Heart left ventricle (tissue), 16 donors: ENCODE measurements at regions not wholly inside any gene's neighbourhood (a gene's known extent, or its start where the extent isn't known, plus 50 kb on each side); places are given as distances from the start of the nearest gene placed in this dataset.
"Not testable (repeated sequence)": the region's sequence is repeated elsewhere in the genome, so short reads cannot be mapped to it uniquely, and the experiment has no call there.

Source experiments
- ATAC-seq, 4 donors: fragments of 200-7000 bp; cut with Tn5 transposase; one replicate each; pipeline ENCODE4 v1.9.1; 2020 to 2022; ENCODE audit warnings: moderate library complexity in 4 of 4, mild to moderate bottlenecking in 3 of 4, moderate number of reproducible peaks in 1 of 4
- DNase-seq, 5 donors: peaks; one replicate each; pipeline ENCODE4 v3.0.0-alpha.2; 2020
- H3K27ac ChIP-seq, 12 donors: fragments of 200-600 bp; sonication (generic) in 4 of 12; one replicate each; pipeline versions ENCODE4 v1.5.0 to v1.8.0; 2016 to 2022; ENCODE audit warnings: mild to moderate bottlenecking in 2 of 12
- H3K27me3 ChIP-seq, 9 donors: fragments of 200-600 bp; sonication (generic) in 2 of 9; one replicate each; pipeline versions ENCODE4 v1.5.1 to v1.8.0; 2016 to 2022; ENCODE audit warnings: mild to moderate bottlenecking in 3 of 9
- H3K36me3 ChIP-seq, 9 donors: fragments of 200-600 bp; sonication (generic) in 2 of 9; one replicate each; pipeline versions ENCODE4 v1.5.0 to v1.8.0; 2018 to 2022; ENCODE audit warnings: mild to moderate bottlenecking in 2 of 9
- H3K4me1 ChIP-seq, 12 donors: fragments of 200-600 bp; sonication (generic) in 4 of 12; one replicate each; pipeline versions ENCODE4 v1.5.0 to v1.8.0; 2016 to 2022; ENCODE audit warnings: mild to moderate bottlenecking in 3 of 12
- H3K4me3 ChIP-seq, 12 donors: fragments of 200-600 bp; sonication (generic) in 4 of 12; one replicate each; pipeline versions ENCODE4 v1.5.0 to v1.8.0; 2017 to 2022; ENCODE audit warnings: mild to moderate bottlenecking in 9 of 12, moderate library complexity in 4 of 12
- H3K9me3 ChIP-seq, 12 donors: fragments of 200-600 bp; sonication (generic) in 4 of 12; one replicate each; pipeline versions ENCODE4 v1.5.0 to v1.8.0; 2016 to 2022; ENCODE audit warnings: mild to moderate bottlenecking in 1 of 12
- POLR2A ChIP-seq, 2 donors: fragments of 450-650 bp; IDR thresholded peaks; one replicate each; pipeline ENCODE4 v1.6.1; 2017; ENCODE audit warnings: antibody characterized with exemption in 2 of 2, mild to moderate bottlenecking in 2 of 2, moderate library complexity in 2 of 2
- WGBS, 4 donors: extraction: QIAGEN DNeasy Blood & Tissue Kit in 2 of 4; methylation state at CpG; one replicate each; pipeline versions ENCODE4 v1.1.5 to v1.1.7; 2013 to 2018; 5-methylcytosine and 5-hydroxymethylcytosine counted together
- intact Hi-C, 10 donors: fragments of 100-400 bp; cut with DNase I; formaldehyde crosslinking; loops; one replicate each; pipeline versions ENCODE4 v1.11.1 to v1.14.2; 2022
- TF ChIP-seq, protein P1 (sequence below), 12 donors: fragments of 200-600 bp; sonication (generic) in 4 of 12; IDR thresholded peaks; one replicate each; pipeline versions ENCODE4 v1.5.0 to v1.8.0; 2018 to 2022; ENCODE audit warnings: antibody characterized with exemption in 12 of 12, mild to moderate bottlenecking in 5 of 12
- donor health status: ischemic (EF 13 %, LVEDD 7.1; RV severe dilation, severe dysfunction).
- donor health status: healthy with polysubstance abuse.
- donor health status: DM: no; HTN: yes; CAD: no.
- donor health status: DM: no; HTN: no; CAD: no.
- donor health status: ischemic (EF 25% LVEDD 6.9; RV normal size, moderate dysfunction).
- donor health status: ischemic (EF 25% LVEDD 5.7; RV mildly dilated, moderate dysfunction).
- donor health status: healthy.
- donor health status: DM: yes; HTN: yes; CAD: no.
- donor health status: ischemic (EF 35%, LVEDD 5.7; RV mildly dilated, moderate dysfunction).
- donor health status: nonischemic (EF 11% LVEDD 7.7; RV severe dilation, severe dysfunction).
- donor health status: DM: yes; HTN: yes; CAD: no.
- donor health status: PGD.
- donor health status: ischemic (EF 29% LVEDD 5.4; RV normal size, mild dysfunction).
- donor health status: nonischemic (EF 23%, LVEDD 6.1; RV moderate dilation, normal function).

GRCh38 chr14:48710133-48710532 is 876.0 kb downstream of the RPS29 start:
- TF ChIP-seq, protein P1, sequence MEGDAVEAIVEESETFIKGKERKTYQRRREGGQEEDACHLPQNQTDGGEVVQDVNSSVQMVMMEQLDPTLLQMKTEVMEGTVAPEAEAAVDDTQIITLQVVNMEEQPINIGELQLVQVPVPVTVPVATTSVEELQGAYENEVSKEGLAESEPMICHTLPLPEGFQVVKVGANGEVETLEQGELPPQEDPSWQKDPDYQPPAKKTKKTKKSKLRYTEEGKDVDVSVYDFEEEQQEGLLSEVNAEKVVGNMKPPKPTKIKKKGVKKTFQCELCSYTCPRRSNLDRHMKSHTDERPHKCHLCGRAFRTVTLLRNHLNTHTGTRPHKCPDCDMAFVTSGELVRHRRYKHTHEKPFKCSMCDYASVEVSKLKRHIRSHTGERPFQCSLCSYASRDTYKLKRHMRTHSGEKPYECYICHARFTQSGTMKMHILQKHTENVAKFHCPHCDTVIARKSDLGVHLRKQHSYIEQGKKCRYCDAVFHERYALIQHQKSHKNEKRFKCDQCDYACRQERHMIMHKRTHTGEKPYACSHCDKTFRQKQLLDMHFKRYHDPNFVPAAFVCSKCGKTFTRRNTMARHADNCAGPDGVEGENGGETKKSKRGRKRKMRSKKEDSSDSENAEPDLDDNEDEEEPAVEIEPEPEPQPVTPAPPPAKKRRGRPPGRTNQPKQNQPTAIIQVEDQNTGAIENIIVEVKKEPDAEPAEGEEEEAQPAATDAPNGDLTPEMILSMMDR (IDR thresholded peaks at IDR 0.05), result no peak
- TF ChIP-seq POLR2A (IDR thresholded peaks at IDR 0.05), result no peak
- DNase-seq (no peak), ATAC-seq (no peak)
- H3K27ac ChIP-seq, result no peak overlapping the region
- H3K27me3 ChIP-seq, result no peaks in the 10 kb centered on the region
- no peaks in the 10 kb centered on the region for H3K9me3 ChIP-seq
- no peaks in the 10 kb centered on the region for H3K36me3 ChIP-seq
- intact Hi-C loops, result no loop called here
- H3K4me3 ChIP-seq, result no peak overlapping the region
- WGBS, 4 donors, result 64 to 77% (median 75%) methylated on average over 1 of the region's 1 CpG
- H3K4me1 ChIP-seq, result no peaks in the 10 kb centered on the region

DNA sequence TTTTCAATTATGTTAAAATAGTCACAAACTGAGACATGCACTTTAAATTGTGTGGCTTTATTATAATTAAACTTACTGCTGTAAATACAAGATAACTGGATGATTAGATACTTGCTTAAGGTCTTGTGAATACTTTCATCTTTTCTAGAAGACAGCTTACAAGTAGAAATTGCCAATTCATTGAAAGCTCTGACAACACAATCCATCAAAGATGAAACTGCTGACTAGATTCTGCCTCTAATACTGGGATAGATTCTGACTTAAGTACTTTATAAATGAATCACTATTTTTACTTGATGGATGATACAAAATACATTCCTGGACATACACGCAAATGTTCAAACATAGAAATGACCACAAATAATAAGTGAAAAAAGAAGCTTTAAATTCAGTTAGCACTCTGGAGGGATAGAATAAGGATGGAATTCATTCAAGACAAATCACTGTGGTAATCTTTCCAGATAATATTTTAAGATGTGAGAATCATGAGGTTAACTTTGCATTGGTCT is 876.8 kb downstream of the RPS29 start:
- Histone ChIP-seq H3K4me3 (no peak overlapping the region), H3K27me3 (no peaks in the 10 kb centered on the region), H3K27ac (no peak overlapping the region), H3K36me3 (no peaks in the 10 kb centered on the region), H3K4me1 (peaks cover 0 to 4% (median 0%) of the 10 kb centered on the region in 12 donors), H3K9me3 (no peaks in the 10 kb centered on the region)
- ATAC-seq (no peak), DNase-seq (no peak)
- TF ChIP-seq, protein P1 (IDR thresholded peaks at IDR 0.05), result no peak
- TF ChIP-seq POLR2A (IDR thresholded peaks at IDR 0.05), result no peak
- WGBS, 4 donors, result 95 to 99% (median 95%) methylated on average over 1 of the region's 1 CpG
- intact Hi-C loops, result no loop called here

GRCh38 chr14:48704639-48705038 is 881.5 kb downstream of the RPS29 start:
- intact Hi-C loops, result no loop called here
- no peak overlapping the region for H3K27ac ChIP-seq

DNA sequence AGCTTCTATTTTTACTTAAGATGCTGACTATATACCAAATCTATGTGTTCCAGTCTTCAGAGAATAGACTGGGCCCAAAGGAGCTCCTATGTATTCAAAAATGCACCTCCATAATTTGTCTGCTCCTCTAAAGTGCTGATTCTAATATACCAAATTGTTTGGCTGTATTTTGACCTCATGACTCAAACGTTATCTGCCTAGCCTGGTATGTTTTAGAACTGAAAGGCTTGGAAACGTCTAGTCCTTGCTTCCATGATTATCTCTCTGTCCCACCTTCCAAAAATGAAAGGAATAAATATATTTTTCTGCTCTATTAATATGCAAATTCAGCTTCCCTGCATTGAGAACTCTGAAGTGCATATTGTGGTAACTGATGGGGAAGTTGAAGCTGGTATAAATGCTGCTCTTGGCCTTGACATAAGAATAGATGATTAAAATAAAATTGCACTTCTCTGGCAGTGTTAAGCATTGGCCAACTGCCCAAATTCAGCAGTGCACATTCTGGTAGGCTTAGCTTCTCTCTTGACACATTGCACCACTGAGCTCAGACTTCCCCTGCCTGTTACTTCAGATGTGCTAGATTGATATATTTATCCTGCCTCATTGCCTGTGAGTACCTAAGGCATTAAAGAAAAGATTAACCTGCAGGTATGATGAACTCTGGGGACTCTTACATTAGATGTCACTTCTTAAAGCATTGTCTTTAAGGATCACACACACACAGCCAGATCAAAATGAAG is 882.3 kb downstream of the RPS29 start:
- Histone ChIP-seq H3K4me3 (no peak overlapping the region), H3K9me3 (peaks cover 0 to 9% (median 0%) of the 10 kb centered on the region in 12 donors), H3K27ac (peak overlapping the region in 1 of 12 donors; percentile 2), H3K4me1 (peaks cover 0 to 13% (median 0%) of the 10 kb centered on the region in 12 donors), H3K36me3 (no peaks in the 10 kb centered on the region), H3K27me3 (no peaks in the 10 kb centered on the region)
- intact Hi-C loops, result no loop called here
- peak; percentile 52 to 84 (median 63) for ATAC-seq
- DNase-seq, result peak in 3 of 5 donors; percentile 13 to 34 (median 23)
- TF ChIP-seq POLR2A (IDR thresholded peaks at IDR 0.05), result no peak
- TF ChIP-seq, protein P1 (IDR thresholded peaks at IDR 0.05), result no peak
- 7 to 19% (median 10%) methylated on average over 2 of the region's 2 CpGs for WGBS, 4 donors

More at GRCh38 chr14:48704639-48705038, 881.5 kb downstream of the RPS29 start:
- no peak for TF ChIP-seq POLR2A (IDR thresholded peaks at IDR 0.05)
- TF ChIP-seq, protein P1 (IDR thresholded peaks at IDR 0.05), result no peak
- Histone ChIP-seq H3K4me1 (peaks cover 0 to 13% (median 0%) of the 10 kb centered on the region in 12 donors), H3K27me3 (no peaks in the 10 kb centered on the region), H3K4me3 (no peak overlapping the region), H3K9me3 (peaks cover 0 to 7% (median 0%) of the 10 kb centered on the region in 12 donors), H3K36me3 (no peaks in the 10 kb centered on the region)
- DNase-seq (no peak), ATAC-seq (no peak)

- H3K4me1 ChIP-seq, H3K27ac ChIP-seq, H3K9me3 ChIP-seq, ATAC-seq, H3K27me3 ChIP-seq, DNase-seq, intact Hi-C loops, H3K36me3 ChIP-seq, H3K4me3 ChIP-seq: not testable (repeated sequence)
- 93 to 100% (median 95%) methylated on average over 3 to 6 of the region's 6 CpGs for WGBS, 4 donors
Measured at GRCh38 chr14:48697362-48697761, 888.8 kb downstream of the RPS29 start.
